ENCODE measurements at regions not wholly inside any gene's neighbourhood (a gene's known extent, or its start where the extent isn't known, plus 50 kb on each side); places are given as distances from the start of the nearest gene placed in this dataset.

GRCh38 chr5:144004146-144004545, 166.3 kb downstream of the YIPF5 start:
- H3K4me1 ChIP-seq (ENCODE audit: low read depth) = no peaks in the 10 kb centered on the region
- DNase-seq = no peak
- H3K36me3 ChIP-seq (ENCODE audit: low read depth) = no peaks in the 10 kb centered on the region
- H3K4me3 ChIP-seq = no peak overlapping the region
- intact Hi-C loops (cut with DNase I, micrococcal nuclease) = no loop called here
- no peaks in the 10 kb centered on the region for H3K9me3 ChIP-seq
- ATAC-seq = no peak
- TF ChIP-seq, protein P1, sequence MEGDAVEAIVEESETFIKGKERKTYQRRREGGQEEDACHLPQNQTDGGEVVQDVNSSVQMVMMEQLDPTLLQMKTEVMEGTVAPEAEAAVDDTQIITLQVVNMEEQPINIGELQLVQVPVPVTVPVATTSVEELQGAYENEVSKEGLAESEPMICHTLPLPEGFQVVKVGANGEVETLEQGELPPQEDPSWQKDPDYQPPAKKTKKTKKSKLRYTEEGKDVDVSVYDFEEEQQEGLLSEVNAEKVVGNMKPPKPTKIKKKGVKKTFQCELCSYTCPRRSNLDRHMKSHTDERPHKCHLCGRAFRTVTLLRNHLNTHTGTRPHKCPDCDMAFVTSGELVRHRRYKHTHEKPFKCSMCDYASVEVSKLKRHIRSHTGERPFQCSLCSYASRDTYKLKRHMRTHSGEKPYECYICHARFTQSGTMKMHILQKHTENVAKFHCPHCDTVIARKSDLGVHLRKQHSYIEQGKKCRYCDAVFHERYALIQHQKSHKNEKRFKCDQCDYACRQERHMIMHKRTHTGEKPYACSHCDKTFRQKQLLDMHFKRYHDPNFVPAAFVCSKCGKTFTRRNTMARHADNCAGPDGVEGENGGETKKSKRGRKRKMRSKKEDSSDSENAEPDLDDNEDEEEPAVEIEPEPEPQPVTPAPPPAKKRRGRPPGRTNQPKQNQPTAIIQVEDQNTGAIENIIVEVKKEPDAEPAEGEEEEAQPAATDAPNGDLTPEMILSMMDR (IDR thresholded peaks at IDR 0.05) = no peak

GRCh38 chr5:144004751-144005150, 165.7 kb downstream of the YIPF5 start:
- Histone ChIP-seq H3K4me1 (ENCODE audit: low read depth) (no peaks in the 10 kb centered on the region), H3K36me3 (ENCODE audit: low read depth) (no peaks in the 10 kb centered on the region), H3K4me3 (no peak overlapping the region), H3K9me3 (peaks cover 2% of the 10 kb centered on the region)
- DNase-seq (no peak), ATAC-seq (no peak)
- TF ChIP-seq, protein P1 (IDR thresholded peaks at IDR 0.05) = no peak
- intact Hi-C loops (cut with DNase I, micrococcal nuclease) = no loop called here

- ATAC-seq = no peak
These were observed 161.3 kb downstream of the YIPF5 start for GRCh38 chr5:144009116-144009515.

GRCh38 chr5:144011388-144011787, 159.1 kb downstream of the YIPF5 start:
- Histone ChIP-seq H3K4me3 (no peak overlapping the region), H3K4me1 (ENCODE audit: low read depth) (no peaks in the 10 kb centered on the region), H3K9me3 (peaks cover 9% of the 10 kb centered on the region), H3K36me3 (ENCODE audit: low read depth) (no peaks in the 10 kb centered on the region)
- DNase-seq = no peak
- intact Hi-C loops (cut with DNase I, micrococcal nuclease) = no loop called here
- TF ChIP-seq, protein P1 (IDR thresholded peaks at IDR 0.05) = no peak
- ATAC-seq = no peak

More at GRCh38 chr5:144009116-144009515, 161.3 kb downstream of the YIPF5 start:
- DNase-seq = no peak
- Histone ChIP-seq H3K9me3 (peaks cover 9% of the 10 kb centered on the region), H3K4me3 (no peak overlapping the region), H3K4me1 (ENCODE audit: low read depth) (no peaks in the 10 kb centered on the region), H3K36me3 (ENCODE audit: low read depth) (no peaks in the 10 kb centered on the region)
- intact Hi-C loops (cut with DNase I, micrococcal nuclease) = no loop called here
- TF ChIP-seq, protein P1 (IDR thresholded peaks at IDR 0.05) = no peak

DNA sequence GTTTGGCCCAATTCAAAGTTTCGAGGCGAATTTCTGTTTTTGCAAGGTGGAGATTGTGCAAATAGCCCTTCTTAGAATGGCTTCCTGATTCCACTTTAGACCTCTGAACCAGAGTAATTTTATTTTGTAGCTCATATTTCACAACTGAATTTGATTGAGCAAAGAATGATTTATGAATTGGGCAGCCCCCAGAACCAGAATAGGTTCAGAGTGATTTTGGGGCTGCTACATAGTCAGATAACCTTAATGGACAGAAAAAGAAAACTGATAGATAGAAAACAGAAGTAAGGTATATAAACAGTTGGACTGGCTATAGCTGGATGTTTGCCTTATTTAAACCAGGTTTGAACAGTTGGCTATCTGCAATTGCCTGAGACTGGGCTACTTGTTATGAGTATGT, 156.6 kb downstream of the YIPF5 start:
- TF ChIP-seq, protein P1 (IDR thresholded peaks at IDR 0.05) = no peak
- no peak overlapping the region for H3K4me3 ChIP-seq
- no peaks in the 10 kb centered on the region for H3K36me3 ChIP-seq (ENCODE audit: low read depth)
- intact Hi-C loops (cut with DNase I, micrococcal nuclease) = no loop called here
- no peaks in the 10 kb centered on the region for H3K4me1 ChIP-seq (ENCODE audit: low read depth)
- H3K9me3 ChIP-seq = peaks cover 9% of the 10 kb centered on the region
- no peak for ATAC-seq
- DNase-seq = no peak

- TF ChIP-seq, protein P1 (IDR thresholded peaks at IDR 0.05) = no peak
- Histone ChIP-seq H3K4me1 (ENCODE audit: low read depth) (no peaks in the 10 kb centered on the region), H3K4me3 (no peak overlapping the region), H3K9me3 (no peaks in the 10 kb centered on the region), H3K36me3 (ENCODE audit: low read depth) (no peaks in the 10 kb centered on the region)
- ATAC-seq (no peak), DNase-seq (no peak)
- intact Hi-C loops (cut with DNase I, micrococcal nuclease) = no loop called here
These were observed 154.5 kb downstream of the YIPF5 start for GRCh38 chr5:144015961-144016360.

All from mucosa of descending colon (tissue), 3 donors.